Neural progenitor cell (in vitro differentiated cells): ENCODE measurements at regions not wholly inside any gene's neighbourhood (a gene's known extent, or its start where the extent isn't known, plus 50 kb on each side); places are given as distances from the start of the nearest gene placed in this dataset.

ENCODE experiments used
- DNase-seq: peaks from one replicate; pipeline ENCODE4 v3.0.0-alpha.2; 2016; ENCODE audit warnings: low spot score
- H2AFZ ChIP-seq: fragments of 200-600 bp; sonication (generic); replicated peaks from 2 replicates; pipeline ENCODE4 v1.6.1; 2016; ENCODE audit warnings: antibody characterized with exemption
- H3F3A ChIP-seq: fragments of 200-600 bp; sonication (generic); 2 replicates; pipeline ENCODE4 v1.6.1; 2016; ENCODE audit warnings: antibody characterized with exemption, low read depth
- H3K27ac ChIP-seq: fragments of 200-600 bp; sonication (generic); 2 replicates; pipeline ENCODE4 v1.5.1; 2016; ENCODE audit warnings: mild to moderate bottlenecking
- H3K27me3 ChIP-seq: fragments of 200-600 bp; sonication (generic); 2 replicates; pipeline ENCODE4 v1.6.1; 2016; ENCODE audit warnings: mild to moderate bottlenecking, moderate library complexity
- H3K36me3 ChIP-seq: fragments of 200-600 bp; sonication (generic); 2 replicates; pipeline ENCODE4 v1.5.1; 2016
- H3K4me1 ChIP-seq: fragments of 200-600 bp; sonication (generic); 2 replicates; pipeline ENCODE4 v1.6.1; 2016; ENCODE audit warnings: mixed run types
- H3K4me2 ChIP-seq: fragments of 200-600 bp; sonication (generic); 2 replicates; pipeline ENCODE4 v1.6.1; 2016
- H3K4me3 ChIP-seq: fragments of 200-600 bp; sonication (generic); 2 replicates; pipeline ENCODE4 v1.5.1; 2016
- H3K79me2 ChIP-seq: fragments of 200-600 bp; sonication (generic); 2 replicates; pipeline ENCODE4 v1.6.1; 2016; ENCODE audit warnings: low read depth
- H3K9ac ChIP-seq: fragments of 200-600 bp; sonication (generic); 2 replicates; pipeline ENCODE4 v1.6.1; 2016
- H3K9me3 ChIP-seq: fragments of 200-600 bp; sonication (generic); 2 replicates; pipeline ENCODE4 v1.5.1; 2016; ENCODE audit warnings: low read depth
- H4K20me1 ChIP-seq: fragments of 200-600 bp; sonication (generic); 2 replicates; pipeline ENCODE4 v1.6.1; 2016; ENCODE audit warnings: low read depth
- H3K27ac Mint-ChIP-seq: 3 replicates; pipeline ENCODE4 v1.8.0; 2021; ENCODE audit warnings: mixed read lengths
- H3K27me3 Mint-ChIP-seq: 2 replicates; pipeline ENCODE4 v1.8.0; 2022; ENCODE audit warnings: low read depth, mild to moderate bottlenecking, inconsistent platforms, moderate library complexity, mixed read lengths; ENCODE audit not compliant: insufficient read depth
- H3K36me3 Mint-ChIP-seq: 3 replicates; pipeline ENCODE4 v1.8.0; 2021; ENCODE audit warnings: mixed read lengths
- H3K4me1 Mint-ChIP-seq: 3 replicates; pipeline ENCODE4 v1.8.0; 2021; ENCODE audit warnings: mixed read lengths
- H3K4me3 Mint-ChIP-seq: 3 replicates; pipeline ENCODE4 v1.8.0; 2021; ENCODE audit warnings: mild to moderate bottlenecking, moderate library complexity, mixed read lengths
- H3K9me3 Mint-ChIP-seq: 3 replicates; pipeline ENCODE4 v1.8.0; 2020; ENCODE audit warnings: mixed read lengths
- CTCF ChIP-seq: fragments of 200-600 bp; sonication (generic); IDR thresholded peaks from 2 replicates; pipeline ENCODE4 v1.5.1; 2017; ENCODE audit warnings: antibody characterized with exemption, mild to moderate bottlenecking
- EZH2 ChIP-seq: fragments of 200-600 bp; sonication (generic); IDR thresholded peaks from 2 replicates; pipeline ENCODE4 v1.6.1; 2017; ENCODE audit warnings: antibody characterized with exemption, mild to moderate bottlenecking, moderate library complexity
- EZH2phosphoT487 ChIP-seq: fragments of 200-600 bp; sonication (generic); IDR thresholded peaks from 2 replicates; pipeline ENCODE4 v1.6.1; 2017; ENCODE audit warnings: antibody characterized with exemption

- DNase-seq = no peak
- Histone ChIP-seq H3K27ac (no peak overlapping the region), H2AFZ (no peak overlapping the region), H3K4me1 (no peaks in the 10 kb centered on the region), H3K4me2 (no peak overlapping the region), H4K20me1 (no peaks in the 10 kb centered on the region), H3F3A (no peaks in the 10 kb centered on the region), H3K9me3 (no peaks in the 10 kb centered on the region), H3K4me3 (no peak overlapping the region), H3K9ac (no peak overlapping the region), H3K27me3 (no peaks in the 10 kb centered on the region), H3K79me2 (no peaks in the 10 kb centered on the region), H3K36me3 (no peaks in the 10 kb centered on the region)
- TF ChIP-seq EZH2 = no peak
- TF ChIP-seq EZH2phosphoT487 = no peak
- TF ChIP-seq CTCF = no peak
- no peaks in the 10 kb centered on the region for H3K36me3 Mint-ChIP-seq
- no peaks in the 10 kb centered on the region for H3K4me1 Mint-ChIP-seq
- peaks cover 3% of the 10 kb centered on the region for H3K9me3 Mint-ChIP-seq
- H3K4me3 Mint-ChIP-seq = no peak overlapping the region
- H3K27ac Mint-ChIP-seq = no peak overlapping the region
- H3K27me3 Mint-ChIP-seq = peaks cover 4% of the 10 kb centered on the region
Observed at GRCh38 chrX:20319054-20319453, 52.3 kb upstream of the RPS6KA3 start.

DNA sequence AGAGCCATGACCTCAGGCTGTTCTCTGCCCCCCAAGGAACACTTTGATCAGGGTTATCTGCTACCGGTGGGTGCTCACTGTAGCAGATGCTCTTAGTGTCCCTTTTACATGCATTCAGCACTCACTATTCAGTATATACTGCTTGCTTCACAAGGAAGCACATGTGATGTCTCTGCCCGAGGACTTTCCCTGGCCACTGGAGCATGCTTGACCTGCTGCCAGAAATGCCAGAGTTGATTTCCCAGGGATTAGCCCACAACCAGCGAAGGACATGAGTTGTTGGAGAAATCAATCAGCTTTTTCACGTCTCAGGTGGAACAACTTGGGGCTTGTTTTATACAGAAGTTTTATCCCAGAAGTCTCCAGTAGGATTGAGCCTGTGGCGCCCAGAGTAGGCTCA, 51.2 kb upstream of the RPS6KA3 start:
- Histone ChIP-seq H3K4me2 (no peak overlapping the region), H3K9me3 (no peaks in the 10 kb centered on the region), H3K79me2 (no peaks in the 10 kb centered on the region), H3K9ac (no peak overlapping the region), H3K36me3 (no peaks in the 10 kb centered on the region), H3K4me3 (no peak overlapping the region), H3K27ac (no peak overlapping the region), H4K20me1 (no peaks in the 10 kb centered on the region), H3K4me1 (no peaks in the 10 kb centered on the region), H3K27me3 (no peaks in the 10 kb centered on the region), H3F3A (no peaks in the 10 kb centered on the region), H2AFZ (no peak overlapping the region)
- peaks cover 4% of the 10 kb centered on the region for H3K27me3 Mint-ChIP-seq
- peaks cover 3% of the 10 kb centered on the region for H3K9me3 Mint-ChIP-seq
- no peak overlapping the region for H3K27ac Mint-ChIP-seq
- TF ChIP-seq CTCF (no peak), EZH2 (no peak), EZH2phosphoT487 (no peak)
- H3K4me3 Mint-ChIP-seq = no peak overlapping the region
- no peak for DNase-seq
- H3K4me1 Mint-ChIP-seq = no peaks in the 10 kb centered on the region
- no peaks in the 10 kb centered on the region for H3K36me3 Mint-ChIP-seq
